ENCODE measurements at regions not wholly inside any gene's neighbourhood (a gene's known extent, or its start where the extent isn't known, plus 50 kb on each side); places are given as distances from the start of the nearest gene placed in this dataset.

DNA sequence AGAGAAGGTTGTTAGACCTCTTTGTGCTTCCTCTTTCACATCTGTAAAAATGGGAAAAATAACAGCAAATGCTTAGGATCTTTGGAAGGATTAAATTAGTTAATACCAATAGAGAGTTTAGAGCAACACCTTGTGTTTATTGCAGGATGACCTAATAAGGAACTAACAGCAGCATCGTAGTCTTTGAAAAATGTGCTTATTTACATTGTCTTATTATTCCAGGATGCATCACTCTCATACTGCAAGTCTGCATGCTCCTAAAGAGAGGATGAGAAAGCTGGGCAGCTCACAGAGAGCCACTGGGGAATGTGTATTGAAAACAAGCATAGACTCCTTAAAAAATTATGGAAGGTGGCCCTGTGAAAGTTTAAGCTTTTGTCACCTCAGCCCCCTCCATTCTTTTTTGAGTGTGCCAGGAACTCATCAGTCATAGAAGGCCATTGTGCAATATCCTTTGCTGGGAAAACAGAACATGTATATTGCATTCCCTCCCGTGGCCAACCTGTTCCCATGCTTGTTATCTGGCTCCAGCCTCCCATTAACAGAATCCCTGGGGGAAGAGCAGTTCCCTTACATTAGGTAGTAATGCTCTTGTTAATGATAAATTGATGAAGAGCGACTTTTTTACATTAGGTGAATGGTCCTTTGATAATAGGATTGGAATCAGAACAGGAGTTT, 180.7 kb downstream of the ZNF326 start:
- TF ChIP-seq, protein P1, sequence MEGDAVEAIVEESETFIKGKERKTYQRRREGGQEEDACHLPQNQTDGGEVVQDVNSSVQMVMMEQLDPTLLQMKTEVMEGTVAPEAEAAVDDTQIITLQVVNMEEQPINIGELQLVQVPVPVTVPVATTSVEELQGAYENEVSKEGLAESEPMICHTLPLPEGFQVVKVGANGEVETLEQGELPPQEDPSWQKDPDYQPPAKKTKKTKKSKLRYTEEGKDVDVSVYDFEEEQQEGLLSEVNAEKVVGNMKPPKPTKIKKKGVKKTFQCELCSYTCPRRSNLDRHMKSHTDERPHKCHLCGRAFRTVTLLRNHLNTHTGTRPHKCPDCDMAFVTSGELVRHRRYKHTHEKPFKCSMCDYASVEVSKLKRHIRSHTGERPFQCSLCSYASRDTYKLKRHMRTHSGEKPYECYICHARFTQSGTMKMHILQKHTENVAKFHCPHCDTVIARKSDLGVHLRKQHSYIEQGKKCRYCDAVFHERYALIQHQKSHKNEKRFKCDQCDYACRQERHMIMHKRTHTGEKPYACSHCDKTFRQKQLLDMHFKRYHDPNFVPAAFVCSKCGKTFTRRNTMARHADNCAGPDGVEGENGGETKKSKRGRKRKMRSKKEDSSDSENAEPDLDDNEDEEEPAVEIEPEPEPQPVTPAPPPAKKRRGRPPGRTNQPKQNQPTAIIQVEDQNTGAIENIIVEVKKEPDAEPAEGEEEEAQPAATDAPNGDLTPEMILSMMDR (IDR thresholded peaks at IDR 0.05; ENCODE audit: low read depth, low read length), result no peak
- TF ChIP-seq EZH2phosphoT487 (IDR thresholded peaks at IDR 0.05; ENCODE audit: low read depth), result no peak

All from OCI-LY3 (cell line).